ENCODE measurements at regions not wholly inside any gene's neighbourhood (a gene's known extent, or its start where the extent isn't known, plus 50 kb on each side); places are given as distances from the start of the nearest gene placed in this dataset.
A peak's percentile ranks its signal among the peaks of the same experiment; 100 is the strongest.

GRCh38 chr4:110412354-110413065 is 63.4 kb upstream of the ENPEP start:
- TF ChIP-seq ZBTB7A (IDR thresholded peaks at IDR 0.05; ENCODE audit: low read depth), result no peak
- no peak for TF ChIP-seq TEAD4 (IDR thresholded peaks at IDR 0.05)
- no peak for TF ChIP-seq YY1 (IDR thresholded peaks at IDR 0.05; ENCODE audit: low read depth)
- no peak for TF ChIP-seq RAD21 (IDR thresholded peaks at IDR 0.05; ENCODE audit: low read depth)
- TF ChIP-seq REST (IDR thresholded peaks at IDR 0.05; ENCODE audit: low read depth), result no peak
- TF ChIP-seq TAF1 (IDR thresholded peaks at IDR 0.05; ENCODE audit: low read depth), result no peak
- no peak for TF ChIP-seq EP300 (IDR thresholded peaks at IDR 0.05; ENCODE audit: borderline replicate concordance)
- TF ChIP-seq MAX (IDR thresholded peaks at IDR 0.05), result no peak
- no peak for TF ChIP-seq USF1 (IDR thresholded peaks at IDR 0.05)
- TF ChIP-seq FOXM1 (IDR thresholded peaks at IDR 0.05; ENCODE audit: borderline replicate concordance, low read depth), result no peak
- TF ChIP-seq CEBPB (IDR thresholded peaks at IDR 0.05), result no peak
- TF ChIP-seq TCF12 (IDR thresholded peaks at IDR 0.05; ENCODE audit: low read depth), result no peak

- TF ChIP-seq TEAD4 (IDR thresholded peaks at IDR 0.05), result peak; percentile 37; the same call in 1 of the 2 replicates
- TF ChIP-seq TCF12 (IDR thresholded peaks at IDR 0.05; ENCODE audit: low read depth), result peak; percentile 56; the same call in 1 of the 2 replicates
- TF ChIP-seq MAX (IDR thresholded peaks at IDR 0.05), result no peak
Measured at GRCh38 chr4:110411574-110412011, 64.4 kb upstream of the ENPEP start.

GRCh38 chr4:110400086-110400485 is 75.9 kb upstream of the ENPEP start:
- TF ChIP-seq EGR1 (IDR thresholded peaks at IDR 0.05) (no peak), RAD21 (IDR thresholded peaks at IDR 0.05; ENCODE audit: low read depth) (no peak), FOXM1 (IDR thresholded peaks at IDR 0.05; ENCODE audit: borderline replicate concordance, low read depth) (no peak), CREB1 (IDR thresholded peaks at IDR 0.05; ENCODE audit: low read depth) (no peak), REST (IDR thresholded peaks at IDR 0.05; ENCODE audit: low read depth) (no peak), USF1 (IDR thresholded peaks at IDR 0.05) (no peak), YY1 (IDR thresholded peaks at IDR 0.05; ENCODE audit: low read depth) (no peak), TEAD4 (IDR thresholded peaks at IDR 0.05) (no peak), EP300 (IDR thresholded peaks at IDR 0.05; ENCODE audit: borderline replicate concordance) (no peak), NFIC (IDR thresholded peaks at IDR 0.05) (no peak), TAF1 (IDR thresholded peaks at IDR 0.05; ENCODE audit: low read depth) (no peak), ZBTB7A (IDR thresholded peaks at IDR 0.05; ENCODE audit: low read depth) (no peak), MAX (IDR thresholded peaks at IDR 0.05) (no peak), TCF12 (IDR thresholded peaks at IDR 0.05; ENCODE audit: low read depth) (no peak), CEBPB (IDR thresholded peaks at IDR 0.05) (no peak)

GRCh38 chr4:110396963-110397362 is 79.0 kb upstream of the ENPEP start:
- no peak for TF ChIP-seq YY1 (IDR thresholded peaks at IDR 0.05; ENCODE audit: low read depth)
- TF ChIP-seq REST (IDR thresholded peaks at IDR 0.05; ENCODE audit: low read depth), result no peak
- no peak for TF ChIP-seq TEAD4 (IDR thresholded peaks at IDR 0.05)
